PC-9 (cell line): ENCODE measurements at regions not wholly inside any gene's neighbourhood (a gene's known extent, or its start where the extent isn't known, plus 50 kb on each side); places are given as distances from the start of the nearest gene placed in this dataset.

Source experiments
- CTCF ChIP-seq: fragments of 200-600 bp; sonication (generic); conservative IDR thresholded peaks from 2 replicates; pipeline ENCODE4 v1.6.1; 2017; ENCODE audit warnings: mixed run types, antibody characterized with exemption, mild to moderate bottlenecking, moderate library complexity
- EZH2 ChIP-seq: fragments of 200-600 bp; sonication (generic); IDR thresholded peaks from 2 replicates; pipeline ENCODE4 v1.8.0; 2017; ENCODE audit warnings: antibody characterized with exemption, low read depth

GRCh38 chr1:88311907-88312306 is 372.2 kb upstream of the PKN2 start:
- TF ChIP-seq CTCF (no peak), EZH2 (no peak)
